ENCODE measurements at regions not wholly inside any gene's neighbourhood (a gene's known extent, or its start where the extent isn't known, plus 50 kb on each side); places are given as distances from the start of the nearest gene placed in this dataset.

DNA sequence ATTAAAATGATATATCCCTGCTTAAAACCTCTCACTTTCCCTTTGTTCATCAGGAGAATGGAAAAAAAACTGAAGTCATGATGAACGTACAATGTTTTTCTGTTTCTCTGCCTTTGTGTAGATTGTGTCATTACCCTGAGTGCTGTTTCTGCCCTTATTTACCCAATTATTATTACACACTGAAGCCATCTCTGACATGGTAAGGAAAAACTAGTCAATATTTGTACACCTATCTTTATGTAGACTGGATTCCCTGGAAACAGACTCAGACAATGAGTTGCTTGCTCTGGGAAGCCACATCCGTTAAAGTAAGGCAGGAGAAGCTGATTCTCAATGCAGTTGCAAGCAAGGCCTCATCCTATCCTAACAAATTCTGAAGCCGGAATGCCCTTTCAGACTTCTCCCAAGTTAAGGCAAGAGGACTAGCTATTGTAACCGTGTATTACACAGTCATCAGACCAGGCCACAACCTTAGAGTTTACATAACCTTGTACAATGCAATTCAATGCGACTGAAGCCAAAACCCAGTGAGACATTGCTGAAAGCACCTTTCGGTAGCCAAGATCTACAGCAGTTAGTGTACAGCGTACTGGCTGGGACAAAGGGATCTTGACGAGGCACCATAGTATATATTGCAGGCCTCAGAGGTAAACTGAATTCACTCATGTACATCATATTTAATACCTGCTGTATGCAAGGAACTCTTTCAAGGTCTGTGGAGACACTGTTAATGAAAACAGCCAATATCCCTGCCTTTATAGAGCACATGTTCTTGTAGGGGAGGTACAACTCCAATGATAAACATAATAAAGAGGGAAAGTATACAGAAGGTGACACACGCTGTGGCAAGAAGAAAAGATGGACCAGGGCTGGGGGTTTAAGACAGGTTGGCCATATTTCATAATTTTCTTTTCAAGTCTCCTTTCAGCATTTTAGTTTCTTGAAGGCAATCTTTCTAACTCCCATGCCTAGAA, 1040.8 kb upstream of the SEMA6D start:
- no peaks in the 10 kb centered on the region for H3K4me1 ChIP-seq
- H3K36me3 ChIP-seq, result no peaks in the 10 kb centered on the region
- no peak overlapping the region for H3K4me3 ChIP-seq
- intact Hi-C loops (cut with DNase I), result loop anchor here (10.0 kb wide), 1 partner anchor 152 kb away; no protein-coding TSS in a partner anchor
- H3K27ac ChIP-seq, result no peak overlapping the region
- no peak for DNase-seq
- no peak overlapping the region for H3K9ac ChIP-seq (ENCODE audit: low read depth in 2 of 2, low read length in 2 of 2)
- TF ChIP-seq, protein P1, sequence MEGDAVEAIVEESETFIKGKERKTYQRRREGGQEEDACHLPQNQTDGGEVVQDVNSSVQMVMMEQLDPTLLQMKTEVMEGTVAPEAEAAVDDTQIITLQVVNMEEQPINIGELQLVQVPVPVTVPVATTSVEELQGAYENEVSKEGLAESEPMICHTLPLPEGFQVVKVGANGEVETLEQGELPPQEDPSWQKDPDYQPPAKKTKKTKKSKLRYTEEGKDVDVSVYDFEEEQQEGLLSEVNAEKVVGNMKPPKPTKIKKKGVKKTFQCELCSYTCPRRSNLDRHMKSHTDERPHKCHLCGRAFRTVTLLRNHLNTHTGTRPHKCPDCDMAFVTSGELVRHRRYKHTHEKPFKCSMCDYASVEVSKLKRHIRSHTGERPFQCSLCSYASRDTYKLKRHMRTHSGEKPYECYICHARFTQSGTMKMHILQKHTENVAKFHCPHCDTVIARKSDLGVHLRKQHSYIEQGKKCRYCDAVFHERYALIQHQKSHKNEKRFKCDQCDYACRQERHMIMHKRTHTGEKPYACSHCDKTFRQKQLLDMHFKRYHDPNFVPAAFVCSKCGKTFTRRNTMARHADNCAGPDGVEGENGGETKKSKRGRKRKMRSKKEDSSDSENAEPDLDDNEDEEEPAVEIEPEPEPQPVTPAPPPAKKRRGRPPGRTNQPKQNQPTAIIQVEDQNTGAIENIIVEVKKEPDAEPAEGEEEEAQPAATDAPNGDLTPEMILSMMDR (IDR thresholded peaks at IDR 0.05), result no peak
- no peaks in the 10 kb centered on the region for H3K27me3 ChIP-seq
- no peaks in the 10 kb centered on the region for H3K9me3 ChIP-seq

DNA sequence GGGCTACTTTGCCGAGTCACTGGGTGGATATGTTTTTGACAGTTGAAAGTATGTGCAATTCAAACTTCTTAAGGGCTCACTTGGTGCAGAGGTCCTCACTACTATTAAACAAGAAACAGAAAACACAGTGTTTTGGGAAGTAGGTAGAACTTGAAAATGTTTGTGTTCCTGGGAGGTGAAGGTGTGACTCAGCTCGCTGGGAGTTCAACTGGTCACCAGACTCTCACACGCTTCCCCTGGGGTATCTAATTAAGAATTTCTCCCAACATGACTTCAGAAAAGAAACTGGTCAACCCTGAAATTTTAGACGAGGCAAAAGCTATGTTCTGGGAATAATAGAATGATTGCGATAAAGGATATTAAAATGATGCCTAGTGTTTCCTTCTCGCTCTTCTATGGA, 1039.8 kb upstream of the SEMA6D start:
- intact Hi-C loops (cut with DNase I), result loop anchor here (10.0 kb wide), 1 partner anchor 153 kb away; no protein-coding TSS in a partner anchor
- no peaks in the 10 kb centered on the region for H3K9me3 ChIP-seq
- DNase-seq, result no peak
- H3K36me3 ChIP-seq, result no peaks in the 10 kb centered on the region
- H3K4me3 ChIP-seq, result no peak overlapping the region
- H3K27ac ChIP-seq, result no peak overlapping the region
- H3K9ac ChIP-seq (ENCODE audit: low read depth in 2 of 2, low read length in 2 of 2), result no peak overlapping the region
- TF ChIP-seq, protein P1 (IDR thresholded peaks at IDR 0.05), result no peak
- H3K4me1 ChIP-seq, result no peaks in the 10 kb centered on the region
- no peaks in the 10 kb centered on the region for H3K27me3 ChIP-seq

DNA sequence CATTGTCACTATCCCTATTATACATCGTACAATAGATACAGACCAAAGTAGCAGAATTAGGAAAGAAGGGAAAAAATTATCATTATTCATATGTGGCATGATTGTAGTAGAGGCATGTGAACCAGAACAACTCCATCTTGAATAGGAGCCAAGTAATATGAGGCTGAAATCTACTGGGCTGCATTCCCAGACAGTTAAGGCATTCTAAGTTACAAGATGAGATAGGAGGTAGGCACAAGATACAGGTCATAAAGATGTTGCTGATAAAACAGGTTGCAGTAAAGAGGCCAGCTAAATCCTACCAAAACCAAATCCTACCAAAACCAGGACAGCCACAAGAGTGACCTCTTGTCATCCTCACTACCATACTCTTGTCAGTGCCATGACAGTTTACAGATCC, 1035.4 kb upstream of the SEMA6D start:
- Histone ChIP-seq H3K27ac (peak overlapping the region; percentile 21), H3K9me3 (no peaks in the 10 kb centered on the region), H3K4me3 (no peak overlapping the region), H3K36me3 (no peaks in the 10 kb centered on the region), H3K27me3 (no peaks in the 10 kb centered on the region), H3K4me1 (peaks cover 4% of the 10 kb centered on the region), H3K9ac (ENCODE audit: low read depth in 2 of 2, low read length in 2 of 2) (no peak overlapping the region)
- peak; percentile 35 for DNase-seq
- TF ChIP-seq, protein P1 (IDR thresholded peaks at IDR 0.05), result no peak
- intact Hi-C loops (cut with DNase I), result no loop called here

DNA sequence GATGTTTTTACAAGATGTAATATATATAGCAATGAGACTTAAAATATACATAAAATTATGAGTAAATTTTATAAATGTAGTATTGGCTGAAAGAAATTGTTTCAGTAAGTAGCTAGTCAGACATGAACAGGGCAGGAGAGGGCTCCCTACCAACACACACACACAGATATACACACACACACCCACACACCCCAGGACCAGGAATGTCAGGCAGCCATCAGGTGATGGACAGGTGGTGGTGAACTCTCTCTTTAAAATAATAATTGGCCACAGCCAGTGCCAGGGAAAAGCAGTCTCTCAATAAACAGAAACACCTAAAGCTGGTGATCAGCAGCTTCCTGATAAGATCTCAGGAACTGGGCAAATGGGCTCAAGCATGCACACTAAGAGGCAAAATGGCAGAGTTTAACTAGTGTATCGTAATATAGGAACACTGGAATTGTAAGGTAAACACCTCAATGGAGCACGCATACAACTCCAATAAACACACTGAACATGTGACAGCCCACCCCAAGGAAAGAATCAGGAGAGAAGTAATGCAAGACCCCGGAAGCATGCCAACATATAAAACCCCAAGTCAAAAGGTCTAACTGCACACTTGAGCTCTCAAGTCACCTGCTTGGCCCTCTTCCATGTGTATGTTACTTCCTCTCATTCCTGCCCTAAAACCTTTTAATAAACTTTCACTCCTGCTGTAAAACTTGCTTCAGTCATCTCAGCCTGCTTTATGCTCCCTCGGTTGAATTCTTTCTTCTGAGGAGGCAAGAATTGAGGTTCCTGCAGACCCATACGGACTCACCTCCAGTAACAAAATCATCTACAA, 1034.1 kb upstream of the SEMA6D start:
- peak; percentile 66 for DNase-seq
- TF ChIP-seq, protein P1 (IDR thresholded peaks at IDR 0.05), result no peak
- Histone ChIP-seq H3K9me3 (no peaks in the 10 kb centered on the region), H3K4me1 (peaks cover 4% of the 10 kb centered on the region), H3K4me3 (no peak overlapping the region), H3K36me3 (no peaks in the 10 kb centered on the region), H3K9ac (ENCODE audit: low read depth in 2 of 2, low read length in 2 of 2) (no peak overlapping the region), H3K27me3 (no peaks in the 10 kb centered on the region), H3K27ac (peak overlapping the region; percentile 29)
- intact Hi-C loops (cut with DNase I), result no loop called here

DNA sequence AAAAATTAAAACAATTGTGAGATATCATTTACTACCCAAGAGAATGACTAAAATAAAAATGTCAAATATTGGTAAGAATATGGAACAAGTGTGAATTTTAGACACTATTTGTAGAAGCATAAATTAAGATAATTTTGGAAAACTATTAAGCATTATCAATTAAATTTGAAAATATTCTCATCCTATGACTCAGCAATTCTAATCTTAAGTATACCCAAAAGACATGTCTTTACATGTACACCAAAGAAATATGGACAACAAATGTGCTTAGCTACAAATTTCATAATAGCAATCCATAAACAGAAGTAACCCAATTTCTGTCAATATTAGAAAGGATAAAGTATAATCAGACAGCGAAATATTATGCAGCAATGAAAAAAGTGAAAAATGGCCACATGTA, 1032.2 kb upstream of the SEMA6D start:
- Histone ChIP-seq H3K9ac (ENCODE audit: low read depth in 2 of 2, low read length in 2 of 2) (no peak overlapping the region), H3K9me3 (no peaks in the 10 kb centered on the region), H3K27me3 (no peaks in the 10 kb centered on the region), H3K36me3 (no peaks in the 10 kb centered on the region), H3K4me1 (peaks cover 4% of the 10 kb centered on the region), H3K4me3 (no peak overlapping the region), H3K27ac (no peak overlapping the region)
- intact Hi-C loops (cut with DNase I), result no loop called here
- TF ChIP-seq, protein P1 (IDR thresholded peaks at IDR 0.05), result no peak
- no peak for DNase-seq

All from colonic mucosa (tissue), 4 donors.